ENCODE measurements at regions not wholly inside any gene's neighbourhood (a gene's known extent, or its start where the extent isn't known, plus 50 kb on each side); places are given as distances from the start of the nearest gene placed in this dataset.
A peak's percentile ranks its signal among the peaks of the same experiment; 100 is the strongest.
"Not testable (repeated sequence)": the region's sequence is repeated elsewhere in the genome, so short reads cannot be mapped to it uniquely, and the experiment has no call there.

DNA sequence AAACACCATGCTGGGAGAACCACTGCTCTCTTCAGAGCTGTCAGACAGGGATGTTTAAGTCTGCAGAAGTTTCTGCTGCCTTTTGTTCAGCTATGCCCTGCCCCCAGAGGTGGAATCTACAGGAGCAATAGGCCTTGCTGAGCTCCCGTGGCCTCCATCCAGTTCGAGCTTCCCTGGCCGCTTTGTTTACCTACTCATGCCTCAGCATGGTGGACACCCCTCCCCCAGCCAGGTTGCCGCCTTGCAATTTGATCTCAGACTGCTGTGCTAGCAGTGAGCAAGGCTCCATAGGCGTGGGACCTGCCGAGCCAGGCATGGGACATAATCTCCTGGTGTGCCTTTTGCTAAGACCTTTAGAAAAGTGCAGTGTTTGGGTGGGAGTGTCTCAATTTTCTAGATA, 307.3 kb upstream of the KAZN start:
- 20% methylated on average over 1 of the region's 6 CpGs for WGBS (ENCODE audit: low lambda C conversion rate)
- peak; percentile 29 for DNase-seq (ENCODE audit: low spot score)
- H3K36me3 ChIP-seq (replicated peaks in 1 of 2; ENCODE audit: control insufficient read depth in 1 of 2, insufficient read depth in 2 of 2, low read length in 2 of 2); in situ Hi-C loops (cut with HindIII; ENCODE audit: extremely low pct_ligation_motif_present, low pct_unique_long_range_greater_than_20kb); H3K27ac ChIP-seq (ENCODE audit: extremely low read length, insufficient read depth, low read length); CTCF ChIA-PET (ENCODE audit: low intra/inter-chr PET ratio, low total read pairs); H3K9ac ChIP-seq (ENCODE audit: insufficient read depth, low read depth, low read length); H3K79me2 ChIP-seq (ENCODE audit: insufficient read depth, low read length); H4K20me1 ChIP-seq (ENCODE audit: insufficient read depth, low read length); H3K27me3 ChIP-seq (ENCODE audit: control insufficient read depth in 1 of 2, insufficient read depth in 2 of 2, low read length in 2 of 2); H3K4me1 ChIP-seq (ENCODE audit: insufficient read depth, low read length); POLR2A ChIA-PET; BruUV-seq (replicated peaks); FAIRE-seq; ATAC-seq; intact Hi-C loops (cut with micrococcal nuclease; ENCODE audit: unreplicated experiment); H3K4me2 ChIP-seq (ENCODE audit: low read depth, low read length); H2AFZ ChIP-seq (ENCODE audit: low read length); H3K4me3 ChIP-seq (replicated peaks in 1 of 3; ENCODE audit: insufficient read depth in 1 of 3, low read depth in 2 of 3, low read length in 3 of 3); H3K9me3 ChIP-seq (ENCODE audit: low read length); TF ChIP-seq FOXA1 (IDR thresholded peaks at IDR 0.05): not testable (repeated sequence)
- TF ChIP-seq FOXA1 (CRISPR knock-in tag; IDR thresholded peaks at IDR 0.05) = peak; percentile 48; the same call in 1 of the 2 replicates
- peak; percentile 66; the same call in 1 of the 2 replicates for TF ChIP-seq SIX4 (CRISPR knock-in tag; IDR thresholded peaks at IDR 0.05)
- TF ChIP-seq, protein P1, sequence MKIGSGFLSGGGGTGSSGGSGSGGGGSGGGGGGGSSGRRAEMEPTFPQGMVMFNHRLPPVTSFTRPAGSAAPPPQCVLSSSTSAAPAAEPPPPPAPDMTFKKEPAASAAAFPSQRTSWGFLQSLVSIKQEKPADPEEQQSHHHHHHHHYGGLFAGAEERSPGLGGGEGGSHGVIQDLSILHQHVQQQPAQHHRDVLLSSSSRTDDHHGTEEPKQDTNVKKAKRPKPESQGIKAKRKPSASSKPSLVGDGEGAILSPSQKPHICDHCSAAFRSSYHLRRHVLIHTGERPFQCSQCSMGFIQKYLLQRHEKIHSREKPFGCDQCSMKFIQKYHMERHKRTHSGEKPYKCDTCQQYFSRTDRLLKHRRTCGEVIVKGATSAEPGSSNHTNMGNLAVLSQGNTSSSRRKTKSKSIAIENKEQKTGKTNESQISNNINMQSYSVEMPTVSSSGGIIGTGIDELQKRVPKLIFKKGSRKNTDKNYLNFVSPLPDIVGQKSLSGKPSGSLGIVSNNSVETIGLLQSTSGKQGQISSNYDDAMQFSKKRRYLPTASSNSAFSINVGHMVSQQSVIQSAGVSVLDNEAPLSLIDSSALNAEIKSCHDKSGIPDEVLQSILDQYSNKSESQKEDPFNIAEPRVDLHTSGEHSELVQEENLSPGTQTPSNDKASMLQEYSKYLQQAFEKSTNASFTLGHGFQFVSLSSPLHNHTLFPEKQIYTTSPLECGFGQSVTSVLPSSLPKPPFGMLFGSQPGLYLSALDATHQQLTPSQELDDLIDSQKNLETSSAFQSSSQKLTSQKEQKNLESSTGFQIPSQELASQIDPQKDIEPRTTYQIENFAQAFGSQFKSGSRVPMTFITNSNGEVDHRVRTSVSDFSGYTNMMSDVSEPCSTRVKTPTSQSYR (CRISPR knock-in tag; IDR thresholded peaks at IDR 0.05; ENCODE audit: borderline replicate concordance) = peak; percentile 77; the same call in 1 of the 2 replicates
- peak; percentile 36; the same call in 1 of the 2 replicates for TF ChIP-seq FOXA3 (CRISPR knock-in tag; IDR thresholded peaks at IDR 0.05)

DNA sequence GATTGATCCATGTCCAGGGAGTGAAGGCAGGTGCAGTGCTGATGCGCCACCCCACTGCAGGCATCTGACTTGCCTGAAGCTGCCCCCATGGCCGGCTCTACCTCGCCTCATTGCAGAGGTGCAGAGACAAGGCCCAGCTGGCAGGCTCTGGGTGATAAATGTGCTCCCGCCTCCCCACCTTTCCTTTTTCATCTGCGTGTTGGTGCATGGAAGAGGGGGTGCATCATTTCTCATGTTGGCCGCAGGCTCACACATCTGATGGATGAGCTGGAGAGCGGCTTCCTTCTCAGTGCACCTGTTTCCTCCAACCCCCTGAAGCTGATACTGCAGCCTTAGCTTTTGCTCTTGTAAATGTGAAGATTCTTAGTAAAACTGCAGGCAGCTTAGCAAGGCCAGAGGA, 306.0 kb upstream of the KAZN start:
- H3K9ac ChIP-seq (ENCODE audit: insufficient read depth, low read depth, low read length) = no peak overlapping the region
- intact Hi-C loops (cut with micrococcal nuclease; ENCODE audit: unreplicated experiment) = no loop called here
- DNase-seq (ENCODE audit: low spot score) (no peak), FAIRE-seq (no peak), ATAC-seq (no peak)
- H2AFZ ChIP-seq (ENCODE audit: low read length) = no peak overlapping the region
- H3K4me1 ChIP-seq (ENCODE audit: insufficient read depth, low read length) = no peaks in the 10 kb centered on the region
- no peaks in the 10 kb centered on the region for H3K79me2 ChIP-seq (ENCODE audit: insufficient read depth, low read length)
- no peak overlapping the region for H3K4me2 ChIP-seq (ENCODE audit: low read depth, low read length)
- no peaks in the 10 kb centered on the region for H3K36me3 ChIP-seq (replicated peaks in 1 of 2; ENCODE audit: control insufficient read depth in 1 of 2, insufficient read depth in 2 of 2, low read length in 2 of 2)
- no TSS peak for BruUV-seq (replicated peaks)
- H3K27me3 ChIP-seq (ENCODE audit: control insufficient read depth in 1 of 2, insufficient read depth in 2 of 2, low read length in 2 of 2) = 0 out of 5 replicates have a peak, but pooled peaks cover 0 to 7% of the 10 kb centered on the region in 2 experiments
- in situ Hi-C loops (cut with HindIII; ENCODE audit: extremely low pct_ligation_motif_present, low pct_unique_long_range_greater_than_20kb) = no loop called here
- POLR2A ChIA-PET = no interaction called here
- no peak overlapping the region for H3K4me3 ChIP-seq (replicated peaks in 1 of 3; ENCODE audit: insufficient read depth in 1 of 3, low read depth in 2 of 3, low read length in 3 of 3)
- WGBS (ENCODE audit: low lambda C conversion rate) = 28% methylated on average over 4 of the region's 7 CpGs
- no peaks in the 10 kb centered on the region for H3K9me3 ChIP-seq (ENCODE audit: low read length)
- no peak overlapping the region for H3K27ac ChIP-seq (ENCODE audit: extremely low read length, insufficient read depth, low read length)
- no peaks in the 10 kb centered on the region for H4K20me1 ChIP-seq (ENCODE audit: insufficient read depth, low read length)
- CTCF ChIA-PET (ENCODE audit: low intra/inter-chr PET ratio, low total read pairs) = no interaction called here
- TF ChIP-seq, protein P2, sequence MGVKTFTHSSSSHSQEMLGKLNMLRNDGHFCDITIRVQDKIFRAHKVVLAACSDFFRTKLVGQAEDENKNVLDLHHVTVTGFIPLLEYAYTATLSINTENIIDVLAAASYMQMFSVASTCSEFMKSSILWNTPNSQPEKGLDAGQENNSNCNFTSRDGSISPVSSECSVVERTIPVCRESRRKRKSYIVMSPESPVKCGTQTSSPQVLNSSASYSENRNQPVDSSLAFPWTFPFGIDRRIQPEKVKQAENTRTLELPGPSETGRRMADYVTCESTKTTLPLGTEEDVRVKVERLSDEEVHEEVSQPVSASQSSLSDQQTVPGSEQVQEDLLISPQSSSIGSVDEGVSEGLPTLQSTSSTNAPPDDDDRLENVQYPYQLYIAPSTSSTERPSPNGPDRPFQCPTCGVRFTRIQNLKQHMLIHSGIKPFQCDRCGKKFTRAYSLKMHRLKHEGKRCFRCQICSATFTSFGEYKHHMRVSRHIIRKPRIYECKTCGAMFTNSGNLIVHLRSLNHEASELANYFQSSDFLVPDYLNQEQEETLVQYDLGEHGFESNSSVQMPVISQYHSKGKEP (CRISPR knock-in tag; IDR thresholded peaks at IDR 0.05) = no peak
- TF ChIP-seq NFYC (CRISPR knock-in tag; IDR thresholded peaks at IDR 0.05) (no peak), SATB2 (CRISPR knock-in tag; IDR thresholded peaks at IDR 0.05) (no peak), SIN3B (IDR thresholded peaks at IDR 0.05; ENCODE audit: low read length) (no peak), ELF1 (CRISPR knock-in tag; IDR thresholded peaks at IDR 0.05) (no peak), TEAD3 (CRISPR knock-in tag; optimal IDR thresholded peaks at IDR 0.05; ENCODE audit: borderline replicate concordance) (no peak), ARID2 (CRISPR knock-in tag; IDR thresholded peaks at IDR 0.05; ENCODE audit: borderline replicate concordance) (no peak), ZNF652 (CRISPR knock-in tag; IDR thresholded peaks at IDR 0.05; ENCODE audit: borderline replicate concordance, low read depth) (no peak)
- TF ChIP-seq, protein P3, sequence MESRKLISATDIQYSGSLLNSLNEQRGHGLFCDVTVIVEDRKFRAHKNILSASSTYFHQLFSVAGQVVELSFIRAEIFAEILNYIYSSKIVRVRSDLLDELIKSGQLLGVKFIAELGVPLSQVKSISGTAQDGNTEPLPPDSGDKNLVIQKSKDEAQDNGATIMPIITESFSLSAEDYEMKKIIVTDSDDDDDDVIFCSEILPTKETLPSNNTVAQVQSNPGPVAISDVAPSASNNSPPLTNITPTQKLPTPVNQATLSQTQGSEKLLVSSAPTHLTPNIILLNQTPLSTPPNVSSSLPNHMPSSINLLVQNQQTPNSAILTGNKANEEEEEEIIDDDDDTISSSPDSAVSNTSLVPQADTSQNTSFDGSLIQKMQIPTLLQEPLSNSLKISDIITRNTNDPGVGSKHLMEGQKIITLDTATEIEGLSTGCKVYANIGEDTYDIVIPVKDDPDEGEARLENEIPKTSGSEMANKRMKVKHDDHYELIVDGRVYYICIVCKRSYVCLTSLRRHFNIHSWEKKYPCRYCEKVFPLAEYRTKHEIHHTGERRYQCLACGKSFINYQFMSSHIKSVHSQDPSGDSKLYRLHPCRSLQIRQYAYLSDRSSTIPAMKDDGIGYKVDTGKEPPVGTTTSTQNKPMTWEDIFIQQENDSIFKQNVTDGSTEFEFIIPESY (CRISPR knock-in tag; IDR thresholded peaks at IDR 0.05) = no peak
- TF ChIP-seq, protein P4, sequence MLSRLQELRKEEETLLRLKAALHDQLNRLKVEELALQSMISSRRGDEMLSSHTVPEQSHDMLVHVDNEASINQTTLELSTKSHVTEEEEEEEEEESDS (CRISPR knock-in tag; IDR thresholded peaks at IDR 0.05; ENCODE audit: borderline replicate concordance) = no peak
